ENCODE measurements at regions not wholly inside any gene's neighbourhood (a gene's known extent, or its start where the extent isn't known, plus 50 kb on each side); places are given as distances from the start of the nearest gene placed in this dataset.
"Not testable (repeated sequence)": the region's sequence is repeated elsewhere in the genome, so short reads cannot be mapped to it uniquely, and the experiment has no call there.

DNA sequence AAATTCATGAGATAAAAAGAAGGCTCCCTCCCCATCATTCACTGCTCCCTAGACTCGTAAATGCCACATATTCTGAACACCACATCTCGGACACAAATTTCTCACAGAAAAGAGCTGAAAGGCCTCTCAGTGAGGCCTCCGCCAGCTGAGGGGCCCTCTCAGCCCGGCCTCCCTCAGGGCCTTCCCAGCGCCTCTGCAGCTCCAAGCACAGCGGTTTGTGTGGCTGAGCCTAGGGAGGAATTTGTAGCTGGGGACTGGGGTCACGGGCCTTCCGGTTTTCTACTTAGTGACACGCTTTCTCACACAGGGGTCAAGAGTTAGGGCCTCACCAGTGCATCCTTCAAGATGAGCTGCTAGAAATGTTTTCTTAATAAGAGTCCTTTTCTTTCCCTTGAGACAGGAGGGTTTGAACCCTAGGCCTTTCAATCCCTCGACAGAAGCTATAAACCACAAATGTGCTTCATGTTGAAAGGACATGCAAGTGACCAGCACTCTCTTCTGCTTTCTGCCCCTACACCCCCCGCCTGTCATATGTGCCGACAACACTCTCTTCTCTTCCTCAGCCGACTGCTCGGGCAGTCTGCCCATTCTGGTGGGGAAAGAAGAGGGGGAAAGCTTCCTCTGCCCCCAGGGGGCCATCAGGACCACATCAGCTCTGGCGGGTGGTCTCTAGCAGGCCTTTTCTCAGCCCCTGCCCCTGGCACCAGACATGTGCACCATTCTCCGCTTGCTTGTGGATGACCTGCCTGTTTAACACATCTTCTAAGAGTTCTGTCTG, 104.9 kb downstream of the CHIC2 start:
- no peak for DNase-seq (ENCODE audit: low read depth)

DNA sequence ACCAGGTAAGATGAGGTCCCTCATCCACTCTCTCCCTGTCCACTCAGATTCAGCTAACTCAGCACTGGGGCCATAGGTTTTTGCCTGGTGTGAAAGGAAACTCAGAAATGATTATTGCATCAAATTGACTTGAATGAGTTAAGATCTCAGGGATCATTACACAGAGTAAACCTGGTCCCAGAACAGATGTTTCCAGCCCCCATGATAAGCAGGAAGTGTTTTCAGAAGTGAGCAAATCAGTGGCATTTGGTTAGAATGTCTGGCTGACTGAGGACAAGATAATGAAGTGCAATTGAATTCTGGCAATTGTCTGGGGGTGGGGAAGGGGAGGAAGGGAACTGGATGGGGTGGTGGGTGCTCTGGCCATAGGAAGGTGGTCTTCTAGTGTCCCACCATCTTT, 108.0 kb downstream of the CHIC2 start:
- DNase-seq (ENCODE audit: low read depth), result no peak

- DNase-seq (ENCODE audit: low read depth), result no peak
Observed at GRCh38 chr4:53956053-53956452, 108.4 kb downstream of the CHIC2 start.

- DNase-seq (ENCODE audit: low read depth), result no peak
Observed at GRCh38 chr4:53951414-53951813, 113.0 kb downstream of the CHIC2 start.

DNA sequence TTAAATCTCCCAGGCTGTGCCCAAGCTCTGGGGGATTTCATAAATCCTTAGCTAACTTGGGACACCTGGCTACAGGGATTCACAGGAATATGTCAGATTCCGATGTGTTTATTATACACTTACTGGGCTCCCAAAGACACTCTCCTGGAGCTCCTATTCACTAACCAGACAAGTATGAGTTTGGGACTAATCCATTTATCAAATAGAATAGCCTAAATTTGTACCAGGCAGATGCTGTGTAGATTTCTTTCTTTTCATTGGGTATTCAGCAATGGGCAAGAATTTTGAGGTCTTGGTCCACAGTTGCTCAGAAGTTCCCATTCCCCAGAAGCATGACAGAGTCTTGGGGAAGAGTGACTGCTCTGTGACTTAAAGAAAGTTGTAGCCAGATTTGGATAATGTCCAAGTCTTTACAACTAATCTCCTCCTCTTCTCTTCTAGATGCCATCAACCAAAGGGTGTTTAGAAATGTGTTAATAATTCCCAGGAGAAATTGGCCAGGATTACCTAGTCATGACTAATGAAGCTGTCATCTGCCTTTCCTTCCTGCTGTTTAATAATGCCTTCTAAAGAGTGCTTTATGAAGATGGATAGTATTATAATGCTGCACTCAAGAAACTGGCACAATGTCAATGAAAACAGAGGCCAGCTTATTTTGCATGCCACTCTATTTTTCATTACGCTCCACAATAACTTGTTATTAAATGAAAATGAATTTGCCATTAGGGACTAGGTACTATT, 120.9 kb downstream of the CHIC2 start:
- no peak for DNase-seq (ENCODE audit: low read depth)

DNA sequence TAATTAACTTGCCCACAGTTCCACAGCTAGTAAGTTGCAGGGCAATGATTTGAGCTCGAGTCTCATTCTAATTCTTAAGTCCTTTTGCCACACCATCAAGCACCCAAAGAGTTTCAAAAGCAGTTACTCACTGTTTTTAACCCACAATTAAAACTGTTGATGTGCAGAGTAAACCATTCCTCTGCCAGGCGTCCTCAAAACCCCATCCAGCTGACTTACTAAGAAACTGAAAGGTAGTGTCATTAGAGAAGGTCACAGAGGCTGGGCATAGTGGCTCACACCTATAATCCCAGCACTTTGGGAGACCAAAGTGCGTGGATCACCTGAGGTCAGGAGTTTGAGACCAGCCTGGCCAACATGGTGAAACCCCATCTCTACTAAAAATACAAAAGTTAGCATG, 121.7 kb downstream of the CHIC2 start:
- no peak for DNase-seq (ENCODE audit: low read depth)

DNA sequence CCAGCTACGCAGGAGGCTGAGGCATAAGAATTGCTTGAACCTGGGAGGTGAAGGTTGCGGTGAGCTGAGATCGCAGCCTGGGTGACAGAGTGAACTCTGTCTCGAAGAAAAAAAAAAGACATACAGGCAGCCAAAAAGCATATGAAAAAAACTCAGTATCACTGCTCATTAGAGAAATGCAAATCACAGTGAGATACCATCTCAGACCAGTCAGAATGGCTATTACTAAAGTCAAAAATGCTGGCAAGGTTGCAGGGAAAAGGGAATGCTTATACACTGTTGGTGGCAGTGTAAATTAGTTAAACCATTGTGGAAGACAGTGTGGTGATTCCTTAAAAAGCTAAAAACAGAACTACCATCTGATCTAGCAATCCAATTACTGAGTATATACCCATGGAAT, 123.1 kb downstream of the CHIC2 start:
- DNase-seq (ENCODE audit: low read depth), result no peak

GRCh38 chr4:53939892-53940291, 124.5 kb downstream of the CHIC2 start:
- not testable (repeated sequence) for DNase-seq (ENCODE audit: low read depth)

- DNase-seq (ENCODE audit: low read depth), result no peak
Observed at GRCh38 chr4:53937918-53938317, 126.5 kb downstream of the CHIC2 start.

DNA sequence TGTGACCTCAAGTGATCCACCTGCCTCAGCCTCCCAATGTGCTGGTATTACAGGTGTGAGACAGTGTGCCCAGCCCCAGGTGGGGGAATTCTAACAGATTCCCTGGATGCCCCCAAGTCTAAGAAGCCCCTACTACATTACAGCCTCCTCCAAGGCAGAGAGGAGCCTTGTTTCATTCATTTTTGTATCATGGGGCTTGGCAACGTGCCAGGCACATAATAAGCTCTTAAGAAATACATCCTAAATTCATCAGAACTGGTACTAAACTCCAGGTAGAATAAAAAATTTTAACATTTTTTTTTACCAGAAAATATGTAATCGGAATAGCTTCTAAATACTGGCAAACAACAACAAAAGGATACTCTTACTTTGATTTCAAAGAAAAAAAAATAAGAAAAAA, 127.1 kb downstream of the CHIC2 start:
- no peak for DNase-seq (ENCODE audit: low read depth)

DNA sequence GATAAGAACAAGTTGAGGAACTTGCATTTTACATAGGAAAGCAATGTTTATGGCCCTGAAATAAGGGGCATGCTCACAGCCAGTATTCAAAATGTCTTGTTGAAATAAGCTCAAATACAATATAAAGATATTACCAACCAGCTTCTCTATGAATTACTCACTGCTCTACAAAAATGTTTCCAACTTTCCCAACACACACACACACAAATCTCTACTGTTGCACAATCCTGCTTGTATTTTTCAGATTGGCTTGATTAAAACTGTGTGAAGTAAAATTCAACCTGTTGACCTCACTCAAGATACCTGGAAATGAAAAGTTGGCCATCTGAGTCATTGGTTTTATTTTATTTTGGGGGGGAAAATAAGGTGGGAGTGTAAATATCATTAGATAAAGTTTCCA, 128.6 kb downstream of the CHIC2 start:
- DNase-seq (ENCODE audit: low read depth), result no peak

- no peak for DNase-seq (ENCODE audit: low read depth)
Observed at GRCh38 chr4:53932796-53933610, 131.4 kb downstream of the CHIC2 start.

DNA sequence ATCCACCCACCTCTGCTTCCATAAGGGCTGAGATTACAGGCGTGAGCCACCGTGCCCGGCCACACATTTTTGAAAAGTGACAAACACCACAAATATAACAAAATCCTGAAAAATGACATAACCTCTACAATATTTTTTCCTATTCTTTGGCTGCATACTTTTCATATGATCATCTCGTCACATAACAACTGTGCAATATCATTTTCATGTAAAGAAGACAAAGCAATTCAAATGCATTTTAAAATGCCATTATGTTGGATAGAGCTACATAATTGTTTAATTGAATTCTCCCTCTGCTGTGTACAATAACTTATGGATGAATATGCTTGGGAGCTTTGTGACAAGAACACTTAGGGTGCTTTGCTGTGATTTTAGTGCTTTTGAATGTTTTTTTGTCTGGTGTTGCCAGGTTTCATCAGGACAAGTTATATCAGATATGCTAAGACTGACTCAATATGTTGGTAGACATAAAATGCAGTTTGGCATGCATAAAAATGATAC, 132.9 kb downstream of the CHIC2 start:
- DNase-seq (ENCODE audit: low read depth), result no peak

GRCh38 chr4:53929955-53930798, 134.2 kb downstream of the CHIC2 start:
- DNase-seq (ENCODE audit: low read depth), result peak; percentile 15

DNA sequence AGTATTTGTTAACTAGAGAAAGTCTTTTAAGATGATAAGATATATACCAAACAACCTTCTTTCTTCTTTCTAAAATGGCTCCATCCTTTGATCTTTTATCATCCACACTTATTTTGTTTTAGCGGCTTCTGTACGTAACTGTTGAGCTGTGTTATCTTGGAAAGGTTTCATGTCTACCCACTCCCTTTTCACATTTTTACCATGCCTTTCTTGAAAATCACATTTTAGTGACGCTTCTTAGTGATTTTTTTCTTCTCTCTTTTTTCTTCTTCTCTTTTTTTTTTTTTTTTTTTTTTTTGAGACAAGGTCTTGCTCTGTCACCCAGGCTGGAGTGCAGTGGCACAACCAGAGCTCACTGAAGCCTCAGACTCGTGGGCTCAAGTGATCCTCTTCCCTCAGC, 135.1 kb downstream of the CHIC2 start:
- DNase-seq (ENCODE audit: low read depth), result no peak

GRCh38 chr4:53928825-53929224, 135.6 kb downstream of the CHIC2 start:
- DNase-seq (ENCODE audit: low read depth), result no peak

DNA sequence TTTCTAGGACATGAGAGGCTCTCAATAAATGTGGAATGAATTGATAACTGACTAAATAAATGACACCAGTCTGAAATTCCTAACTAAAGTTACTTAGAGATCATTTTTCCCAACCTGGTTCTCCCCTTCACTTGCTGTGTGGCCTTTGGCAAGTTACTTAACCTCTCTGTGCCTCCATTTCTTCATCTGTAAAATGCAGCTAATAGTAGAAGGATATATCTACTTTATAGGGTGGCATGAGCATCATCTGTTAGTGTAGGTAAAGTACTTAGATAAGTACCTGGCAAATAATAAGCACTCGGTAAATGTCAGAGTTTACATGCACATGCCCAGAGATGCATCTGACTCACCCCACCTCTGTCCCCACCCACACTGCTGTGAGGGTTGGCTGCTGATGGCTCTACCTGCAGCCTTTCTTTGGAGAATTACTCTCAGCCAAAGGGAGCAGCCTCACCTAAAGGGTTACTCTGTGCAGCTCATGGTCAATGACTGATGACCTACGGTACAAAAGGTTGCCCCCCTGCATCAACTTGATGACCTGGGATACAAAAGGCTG, 139.3 kb downstream of the CHIC2 start:
- DNase-seq (ENCODE audit: low read depth), result no peak

DNA sequence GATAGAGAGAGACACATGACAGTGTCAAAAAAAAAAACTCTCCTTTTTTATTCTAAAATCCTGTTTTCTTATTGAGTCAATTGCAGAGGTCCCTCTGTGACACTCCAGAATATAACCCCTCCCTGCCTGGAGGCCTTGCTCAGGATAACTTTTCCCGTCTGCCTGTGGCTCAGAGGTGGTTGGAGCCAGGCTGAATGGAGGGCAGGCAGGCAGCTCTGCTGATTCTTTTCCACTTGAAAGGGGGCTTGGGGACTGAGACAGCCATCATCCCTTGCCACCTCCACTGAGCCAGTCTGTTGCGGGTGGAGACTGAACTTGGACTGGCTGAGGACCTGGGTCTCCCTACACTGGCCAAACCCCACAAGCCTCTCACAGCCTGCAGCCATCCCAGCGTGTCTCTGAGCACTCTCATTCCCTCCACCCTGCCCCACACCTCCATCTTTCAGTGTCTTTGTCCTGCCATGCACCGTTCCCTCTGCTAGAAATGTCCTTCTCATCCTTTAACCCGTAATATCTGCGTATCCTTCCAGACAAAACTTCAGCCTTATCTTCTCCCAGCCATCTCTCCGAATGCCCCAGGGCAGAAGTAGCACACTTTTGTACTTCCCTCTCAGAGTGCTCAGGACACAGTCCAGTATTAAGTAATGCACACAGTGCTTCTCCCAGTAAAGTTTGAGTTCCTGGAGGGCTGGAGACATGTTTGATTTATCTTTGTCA, 139.9 kb downstream of the CHIC2 start:
- no peak for DNase-seq (ENCODE audit: low read depth)

DNA sequence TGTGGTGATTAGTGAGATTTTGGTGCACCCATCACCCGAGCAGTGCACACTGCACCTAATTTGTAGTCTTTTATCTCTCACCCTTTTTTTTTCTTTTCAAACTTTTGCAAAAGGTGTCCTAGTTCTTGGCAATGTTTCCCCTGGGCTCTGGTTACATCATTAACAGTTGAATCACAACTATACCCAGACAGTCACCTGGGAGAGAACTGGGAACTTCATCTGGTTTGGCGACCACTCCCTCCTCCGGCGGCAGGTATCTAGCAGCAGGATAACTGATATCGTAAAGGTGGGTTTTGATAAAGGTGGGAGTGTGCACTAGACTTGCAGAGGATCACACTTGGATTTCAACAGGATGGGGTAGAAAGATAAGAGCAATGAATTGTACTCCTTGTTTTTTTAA, 140.5 kb downstream of the CHIC2 start:
- no peak for DNase-seq (ENCODE audit: low read depth)

DNA sequence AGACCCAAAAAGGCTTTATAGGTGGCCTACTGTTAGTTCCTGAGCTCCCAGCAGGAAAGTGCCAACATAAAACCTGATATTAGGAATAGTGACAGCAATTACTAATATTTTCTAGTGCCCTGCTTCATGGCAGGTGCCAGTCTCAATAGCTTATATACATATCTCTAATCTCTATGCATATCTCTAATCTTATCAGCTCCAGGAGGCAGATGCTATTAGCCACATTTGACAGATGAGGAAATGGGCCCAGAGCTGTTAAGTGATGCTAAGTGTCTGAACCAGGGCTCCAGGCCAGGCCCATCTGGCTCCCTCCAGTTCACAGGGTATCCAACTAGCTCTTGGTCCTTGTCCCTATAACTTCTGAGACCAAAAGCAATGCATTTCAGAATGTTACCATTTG, 142.5 kb downstream of the CHIC2 start:
- no peak for DNase-seq (ENCODE audit: low read depth)

DNA sequence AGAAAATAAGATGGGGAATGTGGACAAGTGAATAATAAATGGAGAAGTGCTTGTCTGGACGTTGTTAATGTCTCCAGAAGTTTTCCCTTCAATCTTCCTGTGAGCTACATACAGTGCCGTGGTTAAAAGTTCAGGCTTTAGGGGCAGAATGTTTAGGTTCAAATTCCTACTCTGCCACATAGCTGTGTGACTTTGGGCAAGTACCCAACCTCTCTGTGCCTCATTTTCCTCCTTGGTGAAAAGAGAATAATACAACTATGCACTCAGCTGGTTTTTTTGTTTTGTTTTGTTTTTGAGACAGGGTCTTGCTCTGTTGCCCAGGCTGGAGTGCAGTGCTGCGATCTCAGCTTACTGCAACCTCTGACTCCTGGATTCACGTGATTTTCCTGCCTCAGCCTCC, 143.5 kb downstream of the CHIC2 start:
- no peak for DNase-seq (ENCODE audit: low read depth)

Measured in activated T-helper 1 cell treated with Interleukin-2 at 50 U/mL for 16 hours (primary cell).